NOMO-1 (cell line): ENCODE measurements at regions not wholly inside any gene's neighbourhood (a gene's known extent, or its start where the extent isn't known, plus 50 kb on each side); places are given as distances from the start of the nearest gene placed in this dataset.

Source experiments
- DNase-seq, 2 experiments: peaks; one replicate each; lab custom pipeline; 2025; ENCODE audit not compliant: unreplicated experiment in 2 of 2; lab: John Stamatoyannopoulos, UW

- DNase-seq = no peak
These were observed 250.3 kb downstream of the GPR37 start for GRCh38 chr7:124515106-124515830.

DNA sequence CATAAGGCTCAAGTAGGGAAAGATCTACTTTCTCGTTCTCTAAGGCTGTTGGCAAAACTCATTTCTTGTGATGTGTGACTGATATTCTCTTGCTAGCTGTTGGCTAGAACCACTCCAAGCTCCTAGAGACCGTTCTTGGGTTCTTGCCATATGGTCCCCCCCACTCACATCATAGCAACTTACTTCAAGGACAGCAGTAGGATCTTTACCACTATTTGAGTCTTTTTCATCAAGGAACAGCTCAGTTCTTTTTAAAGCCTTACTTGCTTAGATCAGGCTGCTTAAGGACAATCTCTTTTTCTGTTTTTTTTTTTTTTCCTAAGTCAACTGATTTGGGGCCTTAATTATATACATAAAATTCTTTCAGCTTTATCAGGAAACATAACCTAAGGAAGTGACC lies 251.1 kb downstream of the GPR37 start:
- DNase-seq = no peak

- no peak for DNase-seq
These were observed 268.4 kb downstream of the GPR37 start for GRCh38 chr7:124497176-124497575.

GRCh38 chr7:124489925-124490324 lies 275.7 kb downstream of the GPR37 start:
- DNase-seq = no peak

DNA sequence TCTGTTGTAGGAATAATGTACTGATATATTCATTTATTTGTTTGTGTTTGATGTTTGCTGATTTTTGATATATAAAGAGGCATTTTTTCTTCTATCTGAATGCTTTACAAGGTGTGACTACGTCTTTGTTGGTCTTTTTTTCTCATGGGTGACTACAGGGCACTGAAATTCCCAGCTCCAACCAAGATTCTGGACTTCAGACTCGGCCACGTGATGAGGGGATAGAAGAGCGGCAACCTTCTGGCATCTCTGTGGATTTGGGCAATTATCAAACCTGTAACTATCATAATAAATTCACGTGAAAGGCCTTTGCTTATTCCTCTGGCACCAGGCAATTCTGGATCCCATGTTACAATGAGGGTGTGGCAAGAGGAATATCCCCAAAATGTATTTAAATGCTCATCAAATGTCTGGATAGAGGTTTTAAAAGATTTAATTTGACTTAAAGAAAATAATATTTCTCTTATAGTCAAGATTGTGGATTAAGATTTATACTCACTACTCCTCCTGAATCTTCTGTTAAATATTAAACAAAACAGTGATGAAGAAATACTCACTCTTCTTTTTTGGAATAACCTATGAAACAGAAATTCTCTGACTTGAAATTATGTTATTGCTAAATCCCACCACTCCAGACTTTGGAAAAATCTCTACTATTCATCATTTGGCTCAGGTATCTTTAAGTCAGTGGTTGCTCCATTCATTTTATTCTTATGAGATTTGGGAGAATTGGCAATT lies 276.3 kb downstream of the GPR37 start:
- DNase-seq = no peak

DNA sequence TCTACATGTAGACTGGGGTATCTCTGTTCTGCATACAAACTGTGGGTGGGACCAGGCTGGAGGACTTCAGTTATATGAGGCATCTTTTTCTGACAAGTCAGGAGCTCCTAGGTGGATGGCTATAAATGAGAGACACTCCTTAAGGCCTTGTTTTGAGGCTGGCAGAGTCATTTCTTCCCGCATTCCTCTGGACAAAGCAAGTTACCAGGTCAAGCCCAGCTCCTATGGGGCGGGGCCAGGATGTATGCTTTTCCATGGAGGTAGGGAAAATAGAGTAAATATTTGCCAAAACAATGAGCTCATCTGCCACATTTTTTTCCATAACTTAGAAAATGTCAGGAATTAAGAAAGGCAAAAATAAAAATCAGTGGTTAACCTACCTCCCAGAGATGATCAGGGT lies 283.4 kb downstream of the GPR37 start:
- DNase-seq = no peak

DNA sequence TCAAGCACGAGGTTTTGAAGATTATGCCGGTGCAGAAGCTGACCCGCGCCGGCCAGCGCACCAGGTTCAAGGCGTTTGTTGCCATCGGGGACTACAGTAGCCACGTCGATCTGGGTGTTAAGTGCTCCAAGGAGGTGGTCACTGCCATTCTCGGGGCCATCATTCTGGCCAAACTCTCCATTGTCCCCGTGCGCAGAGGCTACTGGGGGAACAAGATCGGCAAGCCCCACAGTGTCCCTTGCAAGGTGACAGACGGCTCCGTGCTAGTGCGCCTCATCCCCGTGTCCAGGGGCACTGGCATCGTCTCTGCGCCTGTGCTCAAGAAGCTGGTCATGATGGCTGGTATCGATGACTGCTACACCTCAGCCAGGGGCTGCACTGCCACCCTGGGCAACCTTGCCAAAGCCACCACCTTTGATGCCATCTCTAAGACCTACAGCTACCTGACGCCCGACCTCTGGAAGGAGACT lies 284.7 kb downstream of the GPR37 start:
- DNase-seq = no peak

DNA sequence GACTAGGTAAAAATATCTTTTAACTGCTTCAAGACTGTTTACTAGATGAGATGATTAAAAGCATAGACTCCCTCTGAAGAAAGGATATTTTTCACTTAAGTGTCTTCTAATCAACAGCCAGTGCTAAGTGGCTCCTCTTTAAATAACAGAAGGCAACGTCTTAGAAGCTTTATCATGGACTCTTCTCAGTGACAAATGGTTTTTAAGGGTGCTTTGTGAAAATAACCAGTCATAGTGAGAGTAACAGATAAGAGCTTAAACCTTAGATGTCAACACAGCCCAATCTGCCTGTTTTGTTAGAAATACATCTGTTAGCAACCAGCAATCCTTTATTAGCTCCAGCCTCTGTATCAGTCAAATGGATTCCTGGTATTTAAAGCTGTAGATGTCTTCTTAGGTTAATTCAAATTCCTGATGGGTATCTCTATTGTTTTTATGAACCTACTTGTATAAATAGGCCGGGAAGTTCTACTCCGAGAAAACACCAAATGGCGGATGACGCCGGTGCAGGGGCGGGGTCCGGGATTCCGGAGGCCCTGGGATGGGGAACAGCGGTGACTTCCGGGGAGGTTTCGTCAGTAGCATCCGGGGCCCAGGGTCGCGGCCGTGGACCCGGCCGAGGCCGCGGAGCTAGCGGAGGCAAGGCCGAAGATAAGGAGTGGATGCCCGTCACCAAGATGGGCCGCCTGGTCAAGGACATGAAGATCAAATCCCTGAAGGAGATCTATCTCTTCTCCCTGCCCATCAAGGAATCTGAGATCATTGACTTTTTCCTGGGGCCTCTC lies 285.4 kb downstream of the GPR37 start:
- DNase-seq = no peak

DNA sequence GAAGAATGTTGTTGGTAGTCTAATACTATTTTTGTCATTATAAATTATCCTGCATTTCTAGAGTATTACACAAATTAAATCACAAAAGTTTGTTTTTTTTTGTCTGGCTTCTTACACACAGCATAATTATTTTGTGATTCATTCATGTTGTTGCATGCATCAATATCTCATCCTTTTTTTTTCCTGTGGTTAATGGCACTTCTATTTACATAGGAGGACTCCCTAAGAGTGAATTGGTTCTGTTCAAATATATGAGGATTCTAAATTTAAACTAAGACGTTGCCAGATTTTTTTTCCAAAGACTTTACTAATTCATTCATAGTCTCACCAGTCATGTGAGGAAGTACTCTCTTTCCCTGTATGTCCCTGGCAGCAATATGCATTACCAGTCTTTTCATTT lies 303.3 kb downstream of the GPR37 start:
- DNase-seq = no peak

GRCh38 chr7:124460555-124460954 lies 305.0 kb downstream of the GPR37 start:
- DNase-seq = no peak

DNA sequence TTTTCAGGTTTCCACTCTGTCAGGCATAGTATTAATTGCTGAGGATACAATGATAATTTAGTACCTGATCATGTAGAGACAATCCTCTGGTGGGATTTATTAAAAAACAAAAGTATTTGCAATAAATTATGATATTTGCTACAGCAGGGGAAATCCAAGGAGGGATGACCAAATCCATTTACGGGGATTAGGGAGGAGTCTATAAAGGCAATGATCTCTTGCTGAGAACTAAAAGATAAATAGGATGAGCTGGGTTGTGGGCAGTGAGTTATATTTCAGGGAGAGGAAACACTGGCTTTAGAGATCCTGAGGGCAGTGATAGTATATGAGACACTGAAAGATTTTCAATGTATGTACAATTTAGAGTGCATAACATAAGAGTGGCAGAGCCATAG lies 305.5 kb downstream of the GPR37 start:
- no peak for DNase-seq

GRCh38 chr7:124459101-124460055 lies 306.2 kb downstream of the GPR37 start:
- DNase-seq = peak; percentile 0 to 19

GRCh38 chr7:124457841-124458240 lies 307.8 kb downstream of the GPR37 start:
- DNase-seq = peak; percentile 1 to 28

DNA sequence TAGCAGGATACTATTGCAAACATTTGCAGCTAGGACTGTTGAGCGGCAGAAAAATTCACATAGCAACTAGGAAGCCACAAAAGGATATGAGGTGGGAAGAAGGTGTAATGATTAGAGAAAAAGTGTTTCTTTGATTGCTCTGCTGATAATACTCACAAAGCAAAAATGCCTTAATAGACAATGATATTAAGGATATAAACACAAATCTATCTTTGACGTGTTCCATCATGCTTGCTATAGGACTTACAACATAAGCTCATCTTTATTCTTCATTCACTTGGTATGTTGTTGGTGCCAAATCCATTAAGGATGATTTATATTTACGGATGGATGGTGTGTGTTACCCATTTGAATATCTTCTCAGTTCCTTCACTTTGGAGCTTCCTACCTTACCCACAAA lies 309.3 kb downstream of the GPR37 start:
- no peak for DNase-seq

DNA sequence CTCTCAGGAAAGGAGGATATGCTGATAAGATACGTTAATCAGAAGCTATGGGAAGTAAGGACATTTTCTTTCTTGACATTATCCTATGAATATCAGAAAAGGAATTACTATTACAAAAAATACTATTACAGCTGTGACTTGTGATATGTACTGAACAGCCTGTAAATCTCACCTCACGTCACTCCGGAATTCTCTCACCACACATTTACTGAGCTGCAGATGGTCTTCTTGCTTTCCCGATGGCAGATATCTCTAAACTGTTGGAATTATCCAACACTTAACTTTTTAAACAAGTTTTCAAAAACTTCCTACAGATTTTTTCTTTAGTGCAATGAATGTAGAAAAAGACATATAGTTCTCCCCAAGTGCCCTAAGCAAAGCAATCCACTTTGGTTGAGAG lies 313.4 kb downstream of the GPR37 start:
- DNase-seq = no peak

- no peak for DNase-seq
These were observed 315.7 kb downstream of the GPR37 start for GRCh38 chr7:124449896-124450295.

DNA sequence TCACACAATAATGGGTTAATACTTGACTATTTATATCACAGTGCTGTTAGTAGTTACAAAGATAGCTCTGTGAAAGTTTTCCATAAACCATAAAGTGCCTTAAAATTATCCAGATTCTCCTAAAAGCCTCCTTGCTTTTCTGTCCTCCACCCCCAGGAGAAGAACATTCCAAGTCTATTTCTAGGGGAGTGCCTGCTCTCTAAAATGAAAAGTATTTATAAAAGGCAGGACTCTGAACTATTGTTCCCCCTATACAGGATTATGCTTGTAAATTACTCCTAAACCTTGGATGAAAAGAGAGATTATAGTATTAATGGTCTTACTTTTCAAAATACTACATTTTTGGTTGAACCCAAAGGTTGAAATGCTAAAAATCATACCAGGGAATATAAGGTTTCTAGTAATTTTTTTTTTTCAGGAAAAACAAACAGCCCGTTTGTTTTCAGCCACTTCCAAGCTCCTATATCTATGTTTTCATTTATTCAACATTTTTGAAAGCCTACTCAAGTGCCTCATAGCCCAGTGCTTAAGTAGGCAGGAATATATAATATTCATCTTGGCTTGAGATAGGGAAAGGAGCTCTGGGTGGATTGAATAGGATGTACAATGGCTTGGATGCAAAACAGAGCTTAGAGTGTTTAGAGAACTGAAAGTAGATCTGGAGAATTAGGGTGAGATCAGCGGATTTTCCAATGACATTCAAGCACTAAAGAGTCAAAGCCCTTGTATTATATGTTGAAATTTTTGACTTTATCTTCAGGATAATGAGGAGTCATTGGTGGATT lies 320.7 kb downstream of the GPR37 start:
- DNase-seq = no peak

DNA sequence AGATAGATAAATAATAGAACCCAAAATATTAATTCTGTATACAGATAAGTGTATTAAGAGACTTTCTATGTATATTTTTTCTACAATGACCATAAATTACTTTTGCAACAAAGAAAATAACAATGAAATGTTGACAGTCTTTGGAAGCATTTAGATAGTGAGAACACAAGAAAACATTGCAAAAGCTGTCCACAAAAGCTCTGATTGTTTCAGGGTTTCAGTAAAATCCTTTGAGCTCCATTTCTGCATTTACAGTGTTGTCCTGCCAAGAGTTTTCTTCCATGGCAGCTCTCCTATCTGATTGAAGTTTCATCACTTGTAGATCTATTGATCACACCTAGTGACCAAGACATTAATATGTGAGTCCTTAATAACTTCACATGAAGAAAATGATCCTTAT lies 321.8 kb downstream of the GPR37 start:
- no peak for DNase-seq

GRCh38 chr7:124440081-124440480 lies 325.5 kb downstream of the GPR37 start:
- DNase-seq = no peak
